ENCODE measurements at regions not wholly inside any gene's neighbourhood (a gene's known extent, or its start where the extent isn't known, plus 50 kb on each side); places are given as distances from the start of the nearest gene placed in this dataset.

DNA sequence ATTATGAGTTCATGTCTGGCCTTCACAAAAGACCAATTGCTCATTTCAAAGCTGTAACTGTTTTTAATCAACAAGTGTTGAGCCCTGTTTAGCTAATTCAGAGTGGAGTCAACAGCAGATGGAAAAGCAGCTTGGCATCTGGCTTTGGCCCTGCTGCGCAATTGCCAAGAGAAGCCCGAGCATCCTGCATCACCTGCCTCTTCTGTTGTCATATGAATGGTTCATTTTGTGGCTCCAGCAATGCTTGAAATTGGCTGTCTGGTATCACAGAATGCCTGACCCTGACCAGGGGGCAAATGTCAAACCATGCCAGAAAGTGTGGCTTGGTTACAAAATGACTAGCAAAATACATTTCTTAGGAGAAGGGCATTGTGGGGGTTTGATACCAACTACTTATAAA is 296.5 kb upstream of the PHF14 start:
- Histone ChIP-seq H3K27ac (replicated peaks) (no peak overlapping the region), H3K4me3 (no peak overlapping the region), H3K9me3 (replicated peaks) (no peaks in the 10 kb centered on the region), H3K36me3 (no peaks in the 10 kb centered on the region), H3K27me3 (ENCODE audit: low read depth) (no peaks in the 10 kb centered on the region), H3K4me1 (no peaks in the 10 kb centered on the region)
- intact Hi-C loops (cut with micrococcal nuclease): no loop called here
- TF ChIP-seq, protein P1, sequence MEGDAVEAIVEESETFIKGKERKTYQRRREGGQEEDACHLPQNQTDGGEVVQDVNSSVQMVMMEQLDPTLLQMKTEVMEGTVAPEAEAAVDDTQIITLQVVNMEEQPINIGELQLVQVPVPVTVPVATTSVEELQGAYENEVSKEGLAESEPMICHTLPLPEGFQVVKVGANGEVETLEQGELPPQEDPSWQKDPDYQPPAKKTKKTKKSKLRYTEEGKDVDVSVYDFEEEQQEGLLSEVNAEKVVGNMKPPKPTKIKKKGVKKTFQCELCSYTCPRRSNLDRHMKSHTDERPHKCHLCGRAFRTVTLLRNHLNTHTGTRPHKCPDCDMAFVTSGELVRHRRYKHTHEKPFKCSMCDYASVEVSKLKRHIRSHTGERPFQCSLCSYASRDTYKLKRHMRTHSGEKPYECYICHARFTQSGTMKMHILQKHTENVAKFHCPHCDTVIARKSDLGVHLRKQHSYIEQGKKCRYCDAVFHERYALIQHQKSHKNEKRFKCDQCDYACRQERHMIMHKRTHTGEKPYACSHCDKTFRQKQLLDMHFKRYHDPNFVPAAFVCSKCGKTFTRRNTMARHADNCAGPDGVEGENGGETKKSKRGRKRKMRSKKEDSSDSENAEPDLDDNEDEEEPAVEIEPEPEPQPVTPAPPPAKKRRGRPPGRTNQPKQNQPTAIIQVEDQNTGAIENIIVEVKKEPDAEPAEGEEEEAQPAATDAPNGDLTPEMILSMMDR (IDR thresholded peaks at IDR 0.05; ENCODE audit: borderline replicate concordance): no peak
- DNase-seq: no peak

DNA sequence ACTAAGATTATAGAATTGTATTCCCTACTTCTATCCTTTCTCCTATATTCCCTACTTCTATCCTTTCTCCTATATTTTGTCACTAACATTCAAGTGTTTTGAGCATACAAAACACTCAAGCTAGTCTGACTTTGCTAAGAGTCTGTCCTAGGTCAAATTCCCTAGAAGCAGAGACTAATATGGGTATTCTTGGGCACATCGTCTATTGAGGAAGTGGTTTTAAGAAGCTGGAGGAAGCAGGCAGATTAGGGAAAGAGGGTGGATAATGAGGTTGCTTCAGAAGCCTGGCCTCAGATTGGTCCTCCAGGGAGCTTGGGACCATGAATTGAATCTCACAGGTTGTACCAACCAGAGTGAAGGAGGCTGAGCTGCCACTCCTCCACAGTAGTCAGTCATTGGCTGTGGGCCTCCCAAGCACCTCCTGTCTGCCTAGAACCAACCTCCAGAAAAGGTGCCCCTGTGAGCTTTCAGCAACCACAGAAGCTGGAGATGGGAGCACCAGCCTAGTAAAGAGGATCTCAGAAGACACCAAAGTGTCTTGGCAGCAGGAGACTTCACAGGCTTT is 295.9 kb upstream of the PHF14 start:
- Histone ChIP-seq H3K4me1 (no peaks in the 10 kb centered on the region), H3K4me3 (no peak overlapping the region), H3K27me3 (ENCODE audit: low read depth) (no peaks in the 10 kb centered on the region), H3K36me3 (no peaks in the 10 kb centered on the region), H3K9me3 (replicated peaks) (no peaks in the 10 kb centered on the region), H3K27ac (replicated peaks) (no peak overlapping the region)
- intact Hi-C loops (cut with micrococcal nuclease): no loop called here
- TF ChIP-seq, protein P1 (IDR thresholded peaks at IDR 0.05; ENCODE audit: borderline replicate concordance): no peak
- no peak for DNase-seq

DNA sequence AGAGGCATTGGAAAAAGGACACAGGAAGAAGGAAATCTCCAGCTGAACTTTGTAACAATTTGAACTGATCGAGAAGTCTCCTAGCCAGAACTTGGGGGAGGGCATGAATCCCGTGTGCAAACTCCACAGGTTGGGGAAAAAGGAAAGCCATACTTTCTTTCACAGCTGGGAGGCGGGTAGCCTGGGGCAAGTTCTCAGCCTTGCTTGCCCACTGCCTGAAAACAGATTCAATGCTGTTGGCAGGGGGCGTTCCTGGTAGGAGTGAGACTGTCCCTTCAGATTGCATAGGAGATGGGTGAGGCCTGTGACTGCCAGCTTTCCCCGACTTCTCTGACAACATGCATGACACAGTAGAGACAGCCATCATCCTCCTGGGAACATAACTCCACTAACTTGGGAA is 289.1 kb upstream of the PHF14 start:
- no peaks in the 10 kb centered on the region for H3K4me1 ChIP-seq
- peaks cover 18% of the 10 kb centered on the region for H3K9me3 ChIP-seq (replicated peaks)
- H3K4me3 ChIP-seq: no peak overlapping the region
- no peak for DNase-seq
- H3K36me3 ChIP-seq: no peaks in the 10 kb centered on the region
- H3K27ac ChIP-seq (replicated peaks): no peak overlapping the region
- H3K27me3 ChIP-seq (ENCODE audit: low read depth): no peaks in the 10 kb centered on the region
- TF ChIP-seq, protein P1 (IDR thresholded peaks at IDR 0.05; ENCODE audit: borderline replicate concordance): no peak
- intact Hi-C loops (cut with micrococcal nuclease): no loop called here

DNA sequence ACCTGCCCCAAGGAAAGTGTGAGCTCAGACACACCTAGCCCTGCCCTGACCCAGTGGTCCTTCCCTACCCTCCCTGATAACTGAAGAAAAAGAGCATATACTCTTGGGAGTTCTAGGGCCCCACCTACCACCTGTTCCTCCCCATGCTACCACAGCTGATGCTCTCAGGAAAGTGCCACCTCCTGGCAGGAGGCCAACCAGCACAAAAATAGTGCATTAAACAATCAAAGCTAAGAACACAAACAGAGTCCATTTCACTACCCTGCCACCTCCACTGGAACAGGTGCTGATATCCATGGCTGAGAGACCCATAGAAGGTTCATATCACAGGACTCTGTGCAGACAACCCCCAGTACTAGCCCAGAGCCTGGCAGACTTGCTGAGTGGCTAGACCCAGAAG is 288.6 kb upstream of the PHF14 start:
- intact Hi-C loops (cut with micrococcal nuclease): no loop called here
- Histone ChIP-seq H3K9me3 (replicated peaks) (peaks cover 22% of the 10 kb centered on the region), H3K36me3 (no peaks in the 10 kb centered on the region), H3K27me3 (ENCODE audit: low read depth) (no peaks in the 10 kb centered on the region), H3K4me3 (no peak overlapping the region), H3K4me1 (no peaks in the 10 kb centered on the region), H3K27ac (replicated peaks) (no peak overlapping the region)
- DNase-seq: no peak
- TF ChIP-seq, protein P1 (IDR thresholded peaks at IDR 0.05; ENCODE audit: borderline replicate concordance): no peak

DNA sequence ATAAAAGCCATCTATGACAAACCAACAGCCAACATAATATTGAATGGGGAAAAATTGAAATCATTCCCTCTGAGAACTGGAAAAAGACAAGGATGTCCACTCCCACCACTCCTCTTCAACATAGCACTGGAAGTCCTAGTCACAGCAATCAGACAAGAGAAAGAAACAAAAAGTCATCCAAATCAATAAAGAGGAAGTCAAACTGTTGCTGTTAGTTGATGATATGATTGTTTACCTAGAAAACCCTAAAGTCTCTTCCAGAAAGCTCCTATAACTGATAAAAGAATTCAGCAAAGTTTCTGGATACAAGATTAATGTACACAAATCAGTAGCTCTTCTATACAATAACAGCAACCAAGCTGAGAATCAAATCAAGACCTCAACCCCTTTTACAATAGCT is 285.1 kb upstream of the PHF14 start:
- no peak overlapping the region for H3K4me3 ChIP-seq
- TF ChIP-seq, protein P1 (IDR thresholded peaks at IDR 0.05; ENCODE audit: borderline replicate concordance): no peak

More for the DNA sequence above, 285.1 kb upstream of the PHF14 start:
- H3K36me3 ChIP-seq: no peaks in the 10 kb centered on the region
- no peaks in the 10 kb centered on the region for H3K27me3 ChIP-seq (ENCODE audit: low read depth)
- no peaks in the 10 kb centered on the region for H3K4me1 ChIP-seq
- H3K27ac ChIP-seq (replicated peaks): no peak overlapping the region
- DNase-seq: no peak
- intact Hi-C loops (cut with micrococcal nuclease): no loop called here
- peaks cover 30% of the 10 kb centered on the region for H3K9me3 ChIP-seq (replicated peaks)

All from left ventricle myocardium inferior (tissue), 1 donor.